NCI-H1694 treated with DMSO at 0.1 percent for 48 hours (cell line): ENCODE measurements at regions not wholly inside any gene's neighbourhood (a gene's known extent, or its start where the extent isn't known, plus 50 kb on each side); places are given as distances from the start of the nearest gene placed in this dataset.
A peak's percentile ranks its signal among the peaks of the same experiment; 100 is the strongest.

Experiments used
- DNase-seq: peaks from one replicate; lab custom pipeline; 2025; lab: John Stamatoyannopoulos, UW

DNA sequence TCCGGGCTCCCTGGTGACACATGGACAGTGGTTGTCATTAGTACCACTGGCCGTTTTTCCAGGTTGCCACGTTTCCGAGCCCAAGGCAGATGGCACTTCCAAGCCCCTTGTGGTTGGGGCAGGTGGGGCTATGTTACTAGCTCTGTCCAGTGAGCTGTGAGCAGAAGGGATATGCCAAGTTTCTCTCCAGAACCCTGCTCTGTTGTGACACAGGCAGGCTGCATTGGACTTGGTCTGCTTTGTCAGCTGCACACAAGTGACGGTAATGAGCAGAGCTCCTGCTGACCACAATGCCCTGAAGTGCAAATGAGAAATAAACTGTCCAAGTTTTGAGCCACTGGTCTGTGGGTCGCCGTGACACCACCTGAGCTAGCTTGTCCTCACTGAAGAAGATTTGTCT, 118.8 kb downstream of the GYPC start:
- no peak for DNase-seq

DNA sequence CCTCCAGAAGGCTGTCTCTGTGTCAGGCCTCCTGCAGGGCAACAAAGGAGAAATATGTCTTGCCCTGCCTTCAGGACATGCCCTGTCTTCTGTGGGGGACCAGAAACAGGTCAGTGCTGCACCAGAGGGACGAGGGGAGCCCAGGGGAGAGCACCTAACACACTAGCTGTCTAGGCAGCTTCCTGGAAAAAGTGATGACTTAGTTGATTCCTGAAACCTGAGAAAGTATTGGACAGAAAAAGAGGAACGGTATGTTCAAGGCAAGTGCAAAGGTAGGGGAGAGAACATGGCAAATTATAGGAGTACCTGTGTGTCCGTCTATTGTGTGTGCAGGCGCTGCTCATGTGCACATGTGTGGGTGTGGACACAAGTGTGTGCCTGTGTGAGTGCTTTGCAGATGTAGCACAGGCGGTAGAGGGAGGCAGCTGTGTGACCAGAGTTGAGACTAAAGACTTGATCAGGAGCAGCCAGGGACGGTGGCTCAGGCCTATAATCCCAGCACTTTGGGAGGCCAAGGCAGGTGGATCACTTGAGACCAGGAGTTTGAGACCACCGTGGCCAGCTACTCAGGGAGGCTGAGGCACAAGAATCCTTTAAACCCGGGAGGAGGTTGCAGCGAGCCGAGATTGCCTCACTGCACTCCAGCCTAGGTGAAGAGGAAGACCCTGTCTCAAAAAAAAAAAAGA, 119.5 kb downstream of the GYPC start:
- DNase-seq: no peak

DNA sequence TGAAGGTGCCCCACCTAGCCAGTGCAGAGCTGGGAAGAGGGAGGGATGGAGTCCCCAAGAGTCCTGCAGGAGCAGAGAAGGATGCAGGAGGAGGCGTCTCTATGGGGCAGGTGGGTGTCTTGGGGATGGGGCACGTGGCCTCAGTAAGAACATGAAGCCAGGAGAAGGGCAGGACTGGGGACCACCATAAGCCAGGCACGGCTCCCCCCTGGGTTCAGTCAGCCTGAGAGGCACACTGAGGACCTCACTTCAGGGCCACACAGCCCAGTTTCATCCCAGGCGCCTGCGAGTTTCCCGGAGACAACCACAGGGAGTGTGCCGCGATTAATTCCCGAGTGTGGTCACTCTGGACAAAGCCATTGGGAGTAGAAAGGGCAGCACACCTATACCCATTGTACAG, 120.3 kb downstream of the GYPC start:
- DNase-seq: no peak

DNA sequence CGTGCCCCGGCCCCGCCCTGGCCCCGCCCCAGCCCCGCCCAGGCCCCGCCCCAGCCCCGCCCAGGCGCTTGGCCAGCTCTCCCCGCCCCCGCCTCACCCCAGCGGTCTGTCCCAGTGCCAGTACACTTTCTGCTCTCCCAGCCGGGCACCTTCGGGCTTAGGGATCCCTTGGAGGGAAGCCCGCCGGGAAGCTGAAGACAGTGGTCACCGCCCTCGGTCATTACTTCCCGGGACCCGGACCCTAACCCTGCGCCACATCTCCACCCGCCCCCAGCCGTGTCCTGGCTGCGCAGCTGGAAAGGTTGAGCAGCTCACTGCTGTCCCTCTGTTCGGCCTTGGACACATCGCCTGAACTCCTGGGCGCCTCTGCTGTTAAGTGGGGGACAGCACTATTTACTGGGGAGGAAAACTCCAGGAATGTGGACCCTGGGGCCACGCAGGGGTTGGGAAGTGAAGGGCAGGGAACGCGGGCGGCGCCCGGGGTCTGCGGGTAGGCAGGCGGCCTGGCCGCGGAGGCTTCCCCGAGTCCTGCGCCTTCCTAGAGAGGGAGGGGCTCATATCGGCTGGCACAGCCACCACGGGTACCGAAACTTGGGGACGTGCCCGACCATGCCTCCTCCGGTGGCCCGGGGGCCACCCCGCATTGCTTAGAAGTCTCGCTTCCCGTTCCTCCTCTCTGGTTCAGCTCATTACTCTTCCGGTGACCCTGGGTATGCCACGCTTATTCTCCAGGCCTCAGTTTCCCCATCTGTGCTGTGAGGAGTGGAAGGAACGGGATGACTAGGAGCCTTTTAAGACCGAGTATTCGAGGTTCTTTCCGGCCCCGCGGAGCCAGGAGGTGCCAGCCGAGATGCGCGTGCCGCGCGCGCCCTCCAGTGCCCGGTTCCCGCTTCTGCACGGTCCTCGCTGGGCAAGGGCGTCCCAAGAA, 121.0 kb downstream of the GYPC start:
- peak; percentile 65 for DNase-seq

DNA sequence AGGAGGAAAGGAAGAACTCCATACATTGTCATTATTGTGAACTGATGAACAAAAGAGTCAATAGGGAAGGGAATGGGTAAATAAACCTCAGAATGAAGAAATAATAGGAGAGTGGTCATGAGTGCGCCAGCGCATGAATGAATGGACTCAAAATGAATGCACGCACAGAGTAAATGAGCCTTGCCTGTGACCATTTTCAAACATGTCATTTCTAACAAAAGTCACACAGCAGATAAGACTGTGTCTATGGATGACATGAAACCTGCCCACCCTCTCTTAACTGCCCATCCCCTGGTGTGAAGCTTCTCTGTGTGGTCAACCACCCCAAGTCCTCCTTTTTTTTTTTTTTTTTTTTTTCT, 121.1 kb upstream of the TEX51 start:
- no peak for DNase-seq

DNA sequence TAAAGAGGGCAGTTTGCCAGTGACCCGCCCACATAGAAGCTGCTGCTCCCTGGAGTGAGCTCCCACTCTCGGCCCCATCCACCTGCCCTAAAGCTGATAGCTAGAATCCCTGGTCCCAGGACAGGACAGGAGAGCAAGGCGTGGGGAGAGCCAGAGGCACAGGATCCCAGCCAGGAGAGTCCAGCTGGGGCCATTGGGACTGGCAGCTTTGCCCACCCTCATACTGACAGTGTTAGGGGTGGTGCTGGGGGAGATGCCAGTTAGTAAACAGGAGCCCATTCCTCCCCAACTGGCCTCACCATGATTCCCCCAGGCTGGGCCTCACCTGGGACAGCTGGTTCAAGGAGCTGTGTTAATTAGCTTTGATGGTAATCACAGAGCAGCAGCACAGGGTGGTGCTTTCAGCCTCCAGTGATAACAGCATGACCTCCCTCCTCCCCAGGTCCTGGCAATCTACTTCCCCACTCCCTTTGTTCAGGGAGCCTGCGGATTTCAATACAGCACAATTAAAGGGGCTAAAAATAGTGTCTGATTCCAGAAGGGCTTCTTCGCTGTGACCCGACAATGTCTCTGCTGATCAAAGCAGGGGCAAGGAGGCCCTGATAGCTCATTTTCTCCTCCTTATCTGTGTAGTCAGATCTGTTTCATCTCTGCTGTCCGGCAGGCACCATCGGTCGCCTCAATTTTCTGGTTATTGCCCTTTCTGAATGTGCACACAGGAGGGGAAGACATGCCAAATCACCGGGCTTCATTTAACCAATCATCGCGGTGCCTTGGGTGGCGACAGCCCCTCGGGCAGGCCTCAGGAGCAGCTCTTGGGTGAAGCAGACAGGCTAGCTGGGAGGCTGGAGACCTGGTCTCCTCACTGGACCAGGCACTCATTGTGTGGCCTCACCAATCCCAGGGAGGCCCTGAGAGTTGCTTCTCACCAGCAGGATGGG, 119.9 kb upstream of the TEX51 start:
- DNase-seq: no peak

DNA sequence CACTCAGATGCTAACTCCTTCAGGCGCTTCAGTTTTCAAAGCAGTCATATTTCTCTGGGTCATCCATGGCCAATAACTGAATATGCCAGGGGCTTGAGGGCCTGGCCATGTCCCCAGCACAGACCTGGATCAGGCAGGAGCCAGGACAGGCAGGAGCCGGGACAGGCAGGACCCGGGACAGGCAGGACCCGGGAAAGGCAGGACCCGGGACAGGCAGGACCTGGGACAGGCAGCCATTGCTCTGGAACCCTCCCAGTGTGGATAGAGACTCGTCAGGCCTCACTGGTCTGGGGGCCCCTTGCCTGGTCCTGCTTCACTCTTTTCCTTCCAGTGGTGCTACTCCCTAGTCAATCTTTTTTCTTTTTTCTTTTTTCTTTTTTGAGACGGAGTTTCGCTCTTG, 117.5 kb upstream of the TEX51 start:
- no peak for DNase-seq

DNA sequence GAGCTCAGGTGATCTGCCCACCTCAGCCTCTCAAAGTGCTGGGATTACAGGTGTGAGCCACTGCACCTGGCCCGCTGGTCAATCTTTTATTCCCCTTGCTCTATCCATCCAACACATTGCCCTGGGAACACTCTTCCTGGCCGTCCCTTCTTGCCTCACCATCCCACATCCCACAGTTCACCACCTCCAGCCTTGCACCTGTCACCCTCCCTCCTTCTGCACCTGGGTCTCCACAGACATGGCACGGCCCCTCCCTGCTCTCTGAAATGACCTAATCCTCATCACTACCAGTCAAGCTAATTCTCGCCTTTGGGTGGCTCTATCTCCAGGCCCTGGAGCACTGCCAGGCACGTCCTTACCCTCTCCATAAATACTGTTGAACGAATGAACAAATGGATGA, 116.9 kb upstream of the TEX51 start:
- DNase-seq: no peak

DNA sequence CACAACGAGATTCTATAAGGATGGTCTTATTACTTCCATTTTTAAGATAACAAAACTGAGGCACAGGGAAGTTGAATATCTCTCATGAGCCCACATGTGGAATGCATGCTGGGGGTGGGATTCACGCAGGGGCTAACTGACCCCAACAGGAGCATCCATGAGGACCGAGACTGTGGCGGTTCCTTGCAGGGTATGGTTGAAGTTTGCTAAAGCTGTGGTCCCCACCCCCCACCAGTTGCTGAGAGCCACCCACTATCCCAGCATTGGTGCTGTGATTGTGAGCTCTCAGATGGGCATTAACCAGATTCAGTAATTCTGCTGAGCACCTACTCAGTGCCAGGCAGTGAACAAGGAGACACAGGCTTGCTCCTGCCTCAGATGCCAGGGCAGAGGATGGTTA, 116.0 kb upstream of the TEX51 start:
- DNase-seq: no peak

DNA sequence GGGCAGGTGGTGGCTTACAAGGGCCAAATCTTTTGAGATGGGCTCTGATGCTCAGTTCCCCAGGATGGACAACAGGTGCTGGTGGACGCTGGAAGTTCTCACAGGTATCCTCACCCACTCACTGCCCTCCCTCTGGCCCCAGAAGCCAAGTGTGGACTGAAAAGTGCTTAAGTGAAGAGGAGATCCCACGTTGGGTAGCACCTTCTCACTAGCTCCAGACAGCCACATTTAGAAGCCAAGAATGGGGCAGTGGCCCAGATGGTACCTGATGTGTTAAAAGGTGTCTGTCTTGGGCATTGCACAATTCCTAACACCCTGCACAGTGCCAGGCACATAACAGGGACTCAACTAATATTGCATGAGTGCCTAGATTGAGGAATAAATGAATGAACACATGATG, 115.3 kb upstream of the TEX51 start:
- no peak for DNase-seq

DNA sequence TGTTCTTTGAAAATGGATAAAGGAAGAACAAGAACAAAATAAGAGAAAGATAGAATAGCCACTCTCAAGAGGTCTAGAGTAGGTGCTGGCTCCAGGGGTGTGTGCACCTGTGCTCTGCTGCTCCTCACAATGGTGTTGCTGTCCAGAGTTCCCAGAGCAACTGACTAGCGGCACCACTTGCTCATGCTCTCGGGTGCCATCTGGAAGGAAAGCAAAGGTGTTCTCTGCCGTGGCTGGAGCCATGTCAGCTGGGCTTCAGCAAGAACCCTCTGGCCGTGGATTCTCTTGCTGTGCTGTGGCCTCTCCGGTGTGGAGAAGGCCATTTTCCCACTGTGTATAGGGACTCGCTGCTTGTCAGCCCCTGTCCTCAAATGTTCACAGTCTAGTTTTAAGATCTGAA, 114.6 kb upstream of the TEX51 start:
- DNase-seq: no peak

DNA sequence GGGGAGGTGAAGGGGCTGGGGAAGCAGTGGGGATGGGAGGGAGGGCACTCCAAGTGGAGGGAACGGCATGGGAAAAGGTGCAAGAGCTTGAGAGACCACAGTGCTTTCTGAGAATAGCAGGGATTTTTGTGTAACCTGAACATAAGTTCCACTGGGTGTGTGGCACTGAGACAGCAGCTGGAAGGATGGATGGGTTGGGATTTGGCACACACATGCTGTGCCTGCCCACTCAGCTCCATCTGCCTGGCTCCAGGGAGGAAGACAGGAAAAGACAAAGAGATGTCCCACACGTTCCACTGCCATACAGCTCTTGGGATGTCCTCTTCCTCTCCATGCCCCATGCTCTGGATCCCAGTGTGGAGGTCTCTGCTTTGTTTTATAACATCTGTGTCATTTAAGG, 114.1 kb upstream of the TEX51 start:
- no peak for DNase-seq

DNA sequence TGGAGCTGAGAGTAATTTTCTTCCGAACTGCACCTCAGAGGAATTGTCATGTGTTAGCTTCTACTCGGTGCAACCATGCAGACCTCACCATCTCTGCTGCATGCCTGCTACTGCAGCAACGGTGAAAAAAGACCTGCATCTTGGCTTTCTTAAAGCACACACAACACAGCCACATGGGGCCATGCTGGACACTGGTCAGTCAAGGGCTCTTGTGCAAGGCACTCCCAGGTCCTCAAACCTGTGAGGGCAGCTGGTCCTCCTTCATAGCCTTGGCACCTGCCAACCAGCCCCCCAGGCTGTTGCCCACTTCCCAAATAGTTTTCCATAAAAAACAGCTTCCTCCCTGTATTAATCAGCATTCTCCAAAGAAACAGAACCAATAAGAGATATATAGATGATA, 113.5 kb upstream of the TEX51 start:
- DNase-seq: no peak

DNA sequence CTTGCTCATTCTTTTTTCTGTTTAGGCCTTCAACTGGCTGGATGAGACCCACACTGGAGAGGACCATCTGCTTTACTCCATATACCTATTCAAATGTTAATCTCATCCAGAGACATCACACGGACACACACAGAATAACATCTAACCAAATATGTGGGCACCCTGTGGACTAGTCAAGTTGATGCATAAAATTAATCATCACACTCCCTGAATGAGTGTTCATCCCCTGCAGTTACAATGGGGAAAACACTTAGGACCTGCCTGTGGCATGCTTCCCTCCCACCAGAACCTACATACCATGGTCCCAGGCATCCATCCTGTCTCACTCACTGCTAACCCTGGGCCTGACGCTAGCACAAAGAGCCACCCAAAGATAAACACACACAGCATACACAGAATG, 112.8 kb upstream of the TEX51 start:
- DNase-seq: no peak

DNA sequence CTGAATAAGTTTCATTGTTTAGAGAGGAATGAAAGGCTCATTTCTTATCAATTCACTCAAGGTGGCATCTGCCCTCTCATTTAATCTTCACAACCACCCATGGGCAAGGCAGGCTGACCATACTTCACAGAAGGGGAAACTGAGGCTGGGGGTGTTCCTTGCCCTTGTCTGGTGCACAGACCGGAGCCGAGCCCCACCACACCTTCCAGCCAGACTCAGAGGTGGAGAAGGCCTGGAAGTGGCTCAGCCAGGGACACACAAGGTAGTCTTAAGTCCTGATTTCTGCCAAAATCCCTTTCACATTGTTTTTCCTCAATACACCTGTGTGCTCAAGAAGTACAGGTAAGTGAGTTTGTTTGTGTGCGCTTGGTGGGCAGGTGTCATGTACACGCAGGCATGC, 111.9 kb upstream of the TEX51 start:
- no peak for DNase-seq

DNA sequence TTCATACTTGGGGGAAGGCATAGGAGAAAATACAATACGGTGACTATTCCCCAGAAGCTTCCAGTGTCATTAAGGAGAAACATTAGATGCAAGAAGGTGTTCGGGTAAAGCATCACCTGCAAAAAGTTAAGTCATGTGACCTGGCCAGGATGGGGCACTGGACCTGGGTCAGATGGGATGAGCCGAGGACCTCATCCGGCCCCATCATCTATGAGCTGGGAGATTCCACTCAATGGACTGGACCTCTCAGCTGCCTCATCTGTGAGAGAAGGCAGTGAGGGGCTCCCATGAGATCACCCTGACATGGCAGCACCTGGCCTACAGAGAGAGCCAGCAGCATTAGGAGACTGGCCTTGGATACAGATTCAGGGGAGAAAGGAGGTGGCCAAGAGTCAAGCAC, 111.4 kb upstream of the TEX51 start:
- DNase-seq: no peak

DNA sequence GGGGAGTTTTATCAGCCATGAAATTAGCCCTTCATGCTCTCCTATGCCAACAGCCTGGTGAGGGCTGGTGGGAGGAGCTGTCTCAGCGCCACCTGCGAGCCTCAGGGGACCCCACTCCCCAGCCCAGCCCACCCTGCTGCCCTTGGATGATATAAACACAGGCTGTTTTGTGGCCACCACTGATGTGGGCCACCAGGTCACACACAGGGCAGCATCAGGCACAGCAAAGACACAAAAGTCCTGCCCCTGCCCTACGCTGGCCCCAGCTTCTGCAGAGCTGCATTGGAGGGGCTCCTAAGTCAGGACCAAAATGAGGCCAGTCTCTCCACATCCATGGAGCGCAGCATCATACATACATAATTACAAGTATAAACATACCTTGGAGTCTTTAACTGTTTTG, 110.6 kb upstream of the TEX51 start:
- no peak for DNase-seq

DNA sequence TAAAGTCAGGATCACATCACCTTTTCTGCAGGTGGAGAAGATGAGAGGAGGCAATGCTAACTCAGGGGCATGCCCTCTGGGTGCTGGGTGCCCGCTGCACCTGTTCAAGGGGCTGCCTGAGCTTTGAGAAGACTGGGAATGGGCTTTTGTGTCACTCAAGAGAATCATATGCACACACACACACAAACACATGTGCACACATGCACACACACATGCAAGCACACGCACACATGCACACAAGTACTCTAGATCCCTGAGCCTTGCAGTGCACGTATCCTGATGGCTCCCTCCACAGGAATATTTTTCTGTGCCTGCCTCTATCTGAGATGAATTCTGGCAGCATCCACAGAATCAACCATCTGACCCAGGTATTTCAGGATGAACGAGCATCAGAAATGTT, 110.0 kb upstream of the TEX51 start:
- DNase-seq: no peak

DNA sequence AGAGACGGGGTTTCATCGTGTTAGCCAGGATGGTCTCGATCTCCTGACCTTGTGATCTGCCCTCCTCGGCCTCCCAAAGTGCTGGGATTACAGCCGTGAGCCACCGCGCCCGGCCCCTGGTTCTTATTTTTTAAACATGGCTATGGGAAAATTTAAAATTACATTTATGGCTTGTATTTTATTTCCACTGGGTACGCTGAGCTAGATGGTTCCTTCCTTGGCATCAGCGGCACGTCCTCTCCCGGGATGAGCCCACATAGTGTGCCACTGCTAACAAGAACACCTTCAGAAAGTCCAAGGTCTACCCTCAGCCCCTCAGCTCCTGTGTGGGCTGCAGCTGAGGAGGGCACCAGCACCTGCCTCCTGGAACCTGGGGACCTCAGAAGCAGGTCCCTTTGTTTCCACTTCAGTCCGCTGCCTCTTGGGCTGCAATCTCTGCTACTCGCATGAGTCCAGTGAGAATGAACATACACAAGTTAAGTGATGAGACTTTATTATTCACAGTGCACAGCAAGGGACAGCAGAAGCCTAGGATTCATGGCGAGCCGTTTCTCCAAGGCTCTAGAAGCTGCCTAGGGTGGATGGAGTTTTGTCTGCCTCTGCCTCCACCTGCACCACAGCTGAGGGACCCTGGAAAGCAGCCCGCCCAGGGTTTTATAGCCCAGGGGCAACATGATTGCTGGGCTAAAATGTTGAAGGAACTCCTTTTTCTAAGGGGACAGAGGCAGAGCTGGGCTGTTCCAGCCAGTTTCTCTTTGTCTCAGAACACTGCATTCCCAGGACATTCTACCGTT, 107.5 kb upstream of the TEX51 start:
- DNase-seq: no peak

DNA sequence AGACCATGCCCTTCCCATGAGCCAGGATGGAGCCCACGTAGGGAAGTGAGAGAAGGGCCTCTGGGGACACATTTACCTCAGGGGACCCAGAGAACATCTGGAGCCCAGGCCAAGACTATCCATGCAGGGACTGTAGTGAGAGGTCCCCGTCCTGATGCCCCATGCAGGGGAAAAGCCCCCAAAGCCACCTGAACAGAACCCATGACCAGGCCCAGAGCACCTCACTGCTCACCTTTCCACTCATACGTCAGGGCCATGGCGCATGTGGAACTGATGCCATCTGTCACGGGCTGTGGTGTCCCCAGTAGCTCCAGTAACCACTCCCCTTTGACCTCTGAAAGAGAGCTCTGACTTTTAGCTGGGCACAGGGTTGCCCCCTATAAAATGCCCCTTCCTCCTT, 106.5 kb upstream of the TEX51 start:
- DNase-seq: no peak

DNA sequence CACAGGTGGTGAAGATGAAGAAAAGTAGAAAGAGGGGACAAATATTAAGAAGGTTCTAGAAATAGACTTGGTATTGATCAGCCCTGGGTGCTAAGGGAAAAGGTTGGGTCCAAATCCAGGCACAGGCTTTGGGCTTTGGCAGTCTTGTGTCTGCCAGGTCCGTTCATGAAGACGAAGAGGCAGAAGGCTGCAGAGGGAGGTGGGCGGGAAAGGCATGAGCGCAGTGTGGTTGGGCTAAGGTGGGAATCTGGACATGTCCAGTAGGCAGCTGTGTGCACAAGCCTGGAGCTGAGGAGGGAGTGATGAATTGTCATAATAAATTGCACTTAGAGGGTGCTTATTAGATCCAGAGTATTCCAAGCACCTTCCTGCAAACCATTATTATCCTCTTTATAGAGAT, 105.7 kb upstream of the TEX51 start:
- DNase-seq: no peak
